ENCODE measurements at regions not wholly inside any gene's neighbourhood (a gene's known extent, or its start where the extent isn't known, plus 50 kb on each side); places are given as distances from the start of the nearest gene placed in this dataset.

- H3K9me3 Mint-ChIP-seq (ENCODE audit: insufficient read depth), result no peaks in the 10 kb centered on the region
- TF ChIP-seq, protein P1, sequence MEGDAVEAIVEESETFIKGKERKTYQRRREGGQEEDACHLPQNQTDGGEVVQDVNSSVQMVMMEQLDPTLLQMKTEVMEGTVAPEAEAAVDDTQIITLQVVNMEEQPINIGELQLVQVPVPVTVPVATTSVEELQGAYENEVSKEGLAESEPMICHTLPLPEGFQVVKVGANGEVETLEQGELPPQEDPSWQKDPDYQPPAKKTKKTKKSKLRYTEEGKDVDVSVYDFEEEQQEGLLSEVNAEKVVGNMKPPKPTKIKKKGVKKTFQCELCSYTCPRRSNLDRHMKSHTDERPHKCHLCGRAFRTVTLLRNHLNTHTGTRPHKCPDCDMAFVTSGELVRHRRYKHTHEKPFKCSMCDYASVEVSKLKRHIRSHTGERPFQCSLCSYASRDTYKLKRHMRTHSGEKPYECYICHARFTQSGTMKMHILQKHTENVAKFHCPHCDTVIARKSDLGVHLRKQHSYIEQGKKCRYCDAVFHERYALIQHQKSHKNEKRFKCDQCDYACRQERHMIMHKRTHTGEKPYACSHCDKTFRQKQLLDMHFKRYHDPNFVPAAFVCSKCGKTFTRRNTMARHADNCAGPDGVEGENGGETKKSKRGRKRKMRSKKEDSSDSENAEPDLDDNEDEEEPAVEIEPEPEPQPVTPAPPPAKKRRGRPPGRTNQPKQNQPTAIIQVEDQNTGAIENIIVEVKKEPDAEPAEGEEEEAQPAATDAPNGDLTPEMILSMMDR (IDR thresholded peaks at IDR 0.05), result no peak
- no peak for TF ChIP-seq EZH2 (IDR thresholded peaks at IDR 0.05; ENCODE audit: borderline replicate concordance, insufficient read depth, low read depth, low read length, poor library complexity, severe bottlenecking)
- Histone ChIP-seq H3K27ac (ENCODE audit: low read length in 2 of 2) (no peak overlapping the region), H2AFZ (ENCODE audit: insufficient read depth, low read depth, low read length, poor library complexity, severe bottlenecking) (no peak overlapping the region), H3K36me3 (replicated peaks in 1 of 2; ENCODE audit: control extremely low read depth in 1 of 2, control insufficient read depth in 1 of 2, extremely low read depth in 1 of 2, insufficient read depth in 2 of 2, low read length in 1 of 2) (no peaks in the 10 kb centered on the region), H3K4me2 (replicated peaks; ENCODE audit: low read depth, low read length, poor library complexity, severe bottlenecking) (no peak overlapping the region), H4K20me1 (ENCODE audit: control insufficient read depth, insufficient read depth, low read length, poor library complexity, severe bottlenecking) (no peaks in the 10 kb centered on the region), H3K4me1 (ENCODE audit: control insufficient read depth in 2 of 2, insufficient read depth in 2 of 2, low read length in 2 of 2) (no peaks in the 10 kb centered on the region), H3K4me3 (ENCODE audit: control extremely low read depth in 1 of 5, extremely low read depth in 1 of 5, insufficient read depth in 1 of 5, low read depth in 2 of 5, low read length in 4 of 5) (no peak overlapping the region), H3K79me2 (ENCODE audit: control insufficient read depth, insufficient read depth, low read length) (no peaks in the 10 kb centered on the region), H3K9me3 (ENCODE audit: control extremely low read depth in 1 of 3, control insufficient read depth in 2 of 3, insufficient read depth in 1 of 3, low read length in 2 of 3) (peaks cover 0 to 3% (median 0%) of the 10 kb centered on the region in 3 donors), H3K27me3 (replicated peaks in 1 of 4; ENCODE audit: control extremely low read depth in 1 of 4, control insufficient read depth in 3 of 4, insufficient read depth in 4 of 4, low read length in 3 of 4) (no peaks in the 10 kb centered on the region), H3K9ac (ENCODE audit: low read length) (no peak overlapping the region)
- no peaks in the 10 kb centered on the region for H3K4me1 Mint-ChIP-seq
- H3K27me3 Mint-ChIP-seq, result peaks cover 3% of the 10 kb centered on the region
- no peak for ATAC-seq (ENCODE audit: low read depth)
- no peak overlapping the region for H3K27ac Mint-ChIP-seq
- CTCF ChIA-PET, result no interaction called here
- no peak for DNase-seq
- no peak overlapping the region for H3K4me3 Mint-ChIP-seq
- no CpG with 5 or more reads among the region's 3 CpGs for WGBS (ENCODE audit: insufficient coverage)
- intact Hi-C loops (cut with micrococcal nuclease), result no loop called here
- POLR2A ChIA-PET, result no interaction called here
Measured at GRCh38 chr11:129680907-129681306, 134.7 kb upstream of the TMEM45B start.

DNA sequence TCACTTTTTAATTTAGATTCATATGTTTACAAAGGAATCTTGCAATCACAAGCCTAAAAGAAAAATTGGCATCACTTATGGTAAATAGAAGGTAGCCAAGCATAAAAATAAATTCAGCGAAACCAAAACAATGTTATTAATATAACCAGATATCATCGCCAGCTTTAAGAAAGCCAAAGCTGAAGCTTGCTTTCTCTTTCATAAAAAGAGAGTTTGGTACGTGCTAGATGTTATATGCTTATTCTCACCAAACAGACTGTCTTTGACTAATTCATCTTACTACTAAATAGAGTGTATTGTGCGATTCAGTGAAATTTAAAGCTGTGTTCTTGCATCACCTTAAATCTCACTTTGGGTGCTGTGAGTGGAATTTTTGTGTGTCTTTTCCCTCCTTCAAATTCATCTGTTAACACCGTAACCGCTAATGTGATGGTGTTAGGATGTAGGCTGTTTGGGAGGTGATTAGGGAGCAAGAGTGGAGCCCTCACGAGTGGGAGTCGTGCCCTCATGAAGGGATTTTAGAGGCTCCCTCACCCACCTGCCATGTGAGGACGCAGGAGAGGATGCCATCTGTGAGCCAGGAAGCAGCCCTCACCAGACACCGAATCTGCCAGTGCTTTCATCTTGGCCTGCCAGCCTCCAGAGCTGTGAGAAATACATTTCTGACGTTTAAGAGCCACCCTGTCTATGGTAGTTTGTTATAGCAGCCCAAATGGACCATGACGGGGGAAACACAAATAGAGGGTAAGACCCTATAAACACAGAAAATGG lies 134.1 kb upstream of the TMEM45B start:
- intact Hi-C loops (cut with micrococcal nuclease), result no loop called here
- H3K9ac ChIP-seq (ENCODE audit: low read length), result no peak overlapping the region
- no peak overlapping the region for H3K4me2 ChIP-seq (replicated peaks; ENCODE audit: low read depth, low read length, poor library complexity, severe bottlenecking)
- TF ChIP-seq, protein P1 (IDR thresholded peaks at IDR 0.05), result no peak
- TF ChIP-seq EZH2 (IDR thresholded peaks at IDR 0.05; ENCODE audit: borderline replicate concordance, insufficient read depth, low read depth, low read length, poor library complexity, severe bottlenecking), result no peak
- H3K4me3 Mint-ChIP-seq, result no peak overlapping the region
- no peaks in the 10 kb centered on the region for H3K9me3 Mint-ChIP-seq (ENCODE audit: insufficient read depth)
- H3K4me1 Mint-ChIP-seq, result no peaks in the 10 kb centered on the region
- H3K27ac Mint-ChIP-seq, result no peak overlapping the region
- H3K9me3 ChIP-seq (ENCODE audit: control extremely low read depth in 1 of 3, control insufficient read depth in 2 of 3, insufficient read depth in 1 of 3, low read length in 2 of 3), result peaks cover 0 to 3% (median 0%) of the 10 kb centered on the region in 3 donors
- ATAC-seq (ENCODE audit: low read depth), result no peak
- ChIA-PET CTCF (no interaction called here), POLR2A (no interaction called here)
- H4K20me1 ChIP-seq (ENCODE audit: control insufficient read depth, insufficient read depth, low read length, poor library complexity, severe bottlenecking), result no peaks in the 10 kb centered on the region
- H3K36me3 ChIP-seq (replicated peaks in 1 of 2; ENCODE audit: control extremely low read depth in 1 of 2, control insufficient read depth in 1 of 2, extremely low read depth in 1 of 2, insufficient read depth in 2 of 2, low read length in 1 of 2), result no peaks in the 10 kb centered on the region
- WGBS (ENCODE audit: insufficient coverage), result 13% methylated on average over 2 of the region's 12 CpGs
- no peak overlapping the region for H3K4me3 ChIP-seq (ENCODE audit: control extremely low read depth in 1 of 5, extremely low read depth in 1 of 5, insufficient read depth in 1 of 5, low read depth in 2 of 5, low read length in 4 of 5)
- no peak for DNase-seq
- H3K27ac ChIP-seq (ENCODE audit: low read length in 2 of 2), result no peak overlapping the region
- H2AFZ ChIP-seq (ENCODE audit: insufficient read depth, low read depth, low read length, poor library complexity, severe bottlenecking), result no peak overlapping the region
- H3K27me3 Mint-ChIP-seq, result peaks cover 7% of the 10 kb centered on the region
- no peaks in the 10 kb centered on the region for H3K79me2 ChIP-seq (ENCODE audit: control insufficient read depth, insufficient read depth, low read length)
- H3K27me3 ChIP-seq (replicated peaks in 1 of 4; ENCODE audit: control extremely low read depth in 1 of 4, control insufficient read depth in 3 of 4, insufficient read depth in 4 of 4, low read length in 3 of 4), result no peaks in the 10 kb centered on the region
- H3K4me1 ChIP-seq (ENCODE audit: control insufficient read depth in 2 of 2, insufficient read depth in 2 of 2, low read length in 2 of 2), result no peaks in the 10 kb centered on the region

Data from B cell (primary cell).